Heart left ventricle (tissue), 13 donors: ENCODE measurements at regions not wholly inside any gene's neighbourhood (a gene's known extent, or its start where the extent isn't known, plus 50 kb on each side); places are given as distances from the start of the nearest gene placed in this dataset.

Experiments used
- POLR2A ChIP-seq, 2 donors: fragments of 450-650 bp; IDR thresholded peaks; one replicate each; pipeline ENCODE4 v1.6.1; 2017; ENCODE audit warnings: antibody characterized with exemption in 2 of 2, mild to moderate bottlenecking in 2 of 2, moderate library complexity in 2 of 2
- TF ChIP-seq, protein P1 (sequence below), 12 donors: fragments of 200-600 bp; sonication (generic) in 4 of 12; IDR thresholded peaks; one replicate each; pipeline versions ENCODE4 v1.5.0 to v1.8.0; 2018 to 2022; ENCODE audit warnings: antibody characterized with exemption in 12 of 12, mild to moderate bottlenecking in 5 of 12
- donor health status: ischemic (EF 13 %, LVEDD 7.1; RV severe dilation, severe dysfunction).
- donor health status: DM: no; HTN: yes; CAD: no.
- donor health status: DM: no; HTN: no; CAD: no.
- donor health status: ischemic (EF 25% LVEDD 6.9; RV normal size, moderate dysfunction).
- donor health status: ischemic (EF 25% LVEDD 5.7; RV mildly dilated, moderate dysfunction).
- donor health status: ischemic (EF 35%, LVEDD 5.7; RV mildly dilated, moderate dysfunction).
- donor health status: nonischemic (EF 11% LVEDD 7.7; RV severe dilation, severe dysfunction).
- donor health status: DM: yes; HTN: yes; CAD: no.
- donor health status: PGD.
- donor health status: ischemic (EF 29% LVEDD 5.4; RV normal size, mild dysfunction).
- donor health status: nonischemic (EF 23%, LVEDD 6.1; RV moderate dilation, normal function).

DNA sequence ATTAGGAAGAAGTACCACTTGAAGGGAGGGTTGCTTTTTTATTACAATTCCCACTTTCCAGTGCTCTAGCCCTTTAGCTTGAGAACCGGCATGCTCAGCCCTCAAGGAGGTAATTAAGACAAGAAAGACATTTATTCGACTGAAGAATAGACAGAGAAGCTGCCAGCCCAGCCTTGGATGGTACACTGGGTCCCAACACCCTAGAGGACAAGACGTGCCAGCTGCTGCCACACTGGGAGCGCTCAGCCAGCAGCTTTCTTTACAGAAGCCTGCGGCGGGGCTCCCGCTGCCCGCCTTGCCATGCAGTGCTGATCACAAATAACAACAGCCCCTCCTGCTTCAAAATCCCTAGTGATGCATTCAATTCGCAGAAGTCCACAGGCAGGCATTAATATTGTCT lies 746.3 kb upstream of the RAB6C start:
- TF ChIP-seq, protein P1, sequence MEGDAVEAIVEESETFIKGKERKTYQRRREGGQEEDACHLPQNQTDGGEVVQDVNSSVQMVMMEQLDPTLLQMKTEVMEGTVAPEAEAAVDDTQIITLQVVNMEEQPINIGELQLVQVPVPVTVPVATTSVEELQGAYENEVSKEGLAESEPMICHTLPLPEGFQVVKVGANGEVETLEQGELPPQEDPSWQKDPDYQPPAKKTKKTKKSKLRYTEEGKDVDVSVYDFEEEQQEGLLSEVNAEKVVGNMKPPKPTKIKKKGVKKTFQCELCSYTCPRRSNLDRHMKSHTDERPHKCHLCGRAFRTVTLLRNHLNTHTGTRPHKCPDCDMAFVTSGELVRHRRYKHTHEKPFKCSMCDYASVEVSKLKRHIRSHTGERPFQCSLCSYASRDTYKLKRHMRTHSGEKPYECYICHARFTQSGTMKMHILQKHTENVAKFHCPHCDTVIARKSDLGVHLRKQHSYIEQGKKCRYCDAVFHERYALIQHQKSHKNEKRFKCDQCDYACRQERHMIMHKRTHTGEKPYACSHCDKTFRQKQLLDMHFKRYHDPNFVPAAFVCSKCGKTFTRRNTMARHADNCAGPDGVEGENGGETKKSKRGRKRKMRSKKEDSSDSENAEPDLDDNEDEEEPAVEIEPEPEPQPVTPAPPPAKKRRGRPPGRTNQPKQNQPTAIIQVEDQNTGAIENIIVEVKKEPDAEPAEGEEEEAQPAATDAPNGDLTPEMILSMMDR (IDR thresholded peaks at IDR 0.05) = no peak
- no peak for TF ChIP-seq POLR2A (IDR thresholded peaks at IDR 0.05)
